MM.1S (cell line): ENCODE measurements at regions not wholly inside any gene's neighbourhood (a gene's known extent, or its start where the extent isn't known, plus 50 kb on each side); places are given as distances from the start of the nearest gene placed in this dataset.
"Not testable (repeated sequence)": the region's sequence is repeated elsewhere in the genome, so short reads cannot be mapped to it uniquely, and the experiment has no call there.

Experiments used
- EZH2 ChIP-seq: fragments of 300-600 bp; sonication (generic); optimal IDR thresholded peaks from 2 replicates; pipeline ENCODE3; 2017; ENCODE audit warnings: low read depth, mild to moderate bottlenecking, antibody characterized with exemption, low read length, mixed read lengths
- EZH2phosphoT487 ChIP-seq: fragments of 300-600 bp; sonication (generic); IDR thresholded peaks from 2 replicates; pipeline ENCODE4 v1.6.1; 2018; ENCODE audit warnings: antibody characterized with exemption, low read length
- TF ChIP-seq, protein P1 (sequence below): fragments of 300-600 bp; sonication (generic); IDR thresholded peaks from 2 replicates; pipeline ENCODE4 v1.5.1; 2016; ENCODE audit warnings: antibody characterized with exemption, low read length, mixed read lengths

DNA sequence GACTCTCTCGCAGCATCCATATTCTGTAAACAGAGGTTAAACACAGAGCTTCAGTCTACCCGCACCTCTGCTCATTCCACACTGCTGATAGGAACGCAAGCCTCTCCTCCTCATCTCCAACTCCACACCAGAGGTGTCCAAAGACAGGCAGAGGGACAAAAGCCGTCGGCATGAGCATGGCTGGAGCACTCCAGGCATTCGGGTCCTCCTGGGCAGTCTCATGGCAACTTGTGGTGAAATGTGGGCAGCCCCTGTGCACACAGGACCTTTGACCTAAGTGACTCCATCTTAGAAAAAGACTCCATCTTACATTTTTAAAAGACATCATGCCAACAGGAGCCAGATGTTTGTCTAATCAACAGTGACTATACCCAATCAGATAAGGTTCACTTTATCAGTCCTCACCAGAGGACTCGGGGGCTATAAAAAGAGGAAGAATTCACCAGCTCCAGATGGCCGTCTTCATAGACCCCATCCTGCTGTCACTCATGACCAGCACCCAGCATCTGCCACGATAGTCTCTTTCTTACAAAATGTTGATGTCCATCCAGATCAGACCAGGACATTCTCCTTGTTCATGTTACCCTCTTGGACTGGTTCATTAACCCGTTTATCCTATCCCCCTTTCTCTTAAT, 304.4 kb downstream of the ANAPC1 start:
- TF ChIP-seq, protein P1, sequence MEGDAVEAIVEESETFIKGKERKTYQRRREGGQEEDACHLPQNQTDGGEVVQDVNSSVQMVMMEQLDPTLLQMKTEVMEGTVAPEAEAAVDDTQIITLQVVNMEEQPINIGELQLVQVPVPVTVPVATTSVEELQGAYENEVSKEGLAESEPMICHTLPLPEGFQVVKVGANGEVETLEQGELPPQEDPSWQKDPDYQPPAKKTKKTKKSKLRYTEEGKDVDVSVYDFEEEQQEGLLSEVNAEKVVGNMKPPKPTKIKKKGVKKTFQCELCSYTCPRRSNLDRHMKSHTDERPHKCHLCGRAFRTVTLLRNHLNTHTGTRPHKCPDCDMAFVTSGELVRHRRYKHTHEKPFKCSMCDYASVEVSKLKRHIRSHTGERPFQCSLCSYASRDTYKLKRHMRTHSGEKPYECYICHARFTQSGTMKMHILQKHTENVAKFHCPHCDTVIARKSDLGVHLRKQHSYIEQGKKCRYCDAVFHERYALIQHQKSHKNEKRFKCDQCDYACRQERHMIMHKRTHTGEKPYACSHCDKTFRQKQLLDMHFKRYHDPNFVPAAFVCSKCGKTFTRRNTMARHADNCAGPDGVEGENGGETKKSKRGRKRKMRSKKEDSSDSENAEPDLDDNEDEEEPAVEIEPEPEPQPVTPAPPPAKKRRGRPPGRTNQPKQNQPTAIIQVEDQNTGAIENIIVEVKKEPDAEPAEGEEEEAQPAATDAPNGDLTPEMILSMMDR = not testable (repeated sequence)
- not testable (repeated sequence) for TF ChIP-seq EZH2, EZH2phosphoT487
